HG03045 (cell line): ENCODE measurements at regions not wholly inside any gene's neighbourhood (a gene's known extent, or its start where the extent isn't known, plus 50 kb on each side); places are given as distances from the start of the nearest gene placed in this dataset.

Source experiments
- ATAC-seq: cut with Tn5 transposase; IDR thresholded peaks from one replicate; pipeline ENCODE4 v1.9.1; 2021; ENCODE audit warnings: mild to moderate bottlenecking, moderate library complexity; ENCODE audit not compliant: unreplicated experiment

- ATAC-seq = no peak
These were observed 331.1 kb downstream of the MLLT3 start for GRCh38 chr9:20291201-20291600.

GRCh38 chr9:20290257-20290656 lies 332.0 kb downstream of the MLLT3 start:
- no peak for ATAC-seq

- no peak for ATAC-seq
These were observed 332.8 kb downstream of the MLLT3 start for GRCh38 chr9:20289423-20290010.

- no peak for ATAC-seq
These were observed 335.3 kb downstream of the MLLT3 start for GRCh38 chr9:20286969-20287368.

- ATAC-seq = no peak
These were observed 336.1 kb downstream of the MLLT3 start for GRCh38 chr9:20286154-20286700.

GRCh38 chr9:20284601-20285289 lies 337.6 kb downstream of the MLLT3 start:
- ATAC-seq = no peak

- no peak for ATAC-seq
These were observed 342.0 kb downstream of the MLLT3 start for GRCh38 chr9:20280330-20280729.

GRCh38 chr9:20276762-20277161 lies 345.5 kb downstream of the MLLT3 start:
- ATAC-seq = no peak

- ATAC-seq = no peak
These were observed 350.6 kb downstream of the MLLT3 start for GRCh38 chr9:20271723-20272122.

GRCh38 chr9:20271096-20271495 lies 351.2 kb downstream of the MLLT3 start:
- ATAC-seq = no peak

- no peak for ATAC-seq
These were observed 352.1 kb downstream of the MLLT3 start for GRCh38 chr9:20270161-20270560.

- no peak for ATAC-seq
These were observed 352.7 kb downstream of the MLLT3 start for GRCh38 chr9:20269620-20270019.

- ATAC-seq = no peak
These were observed 357.4 kb downstream of the MLLT3 start for GRCh38 chr9:20264896-20265295.

- no peak for ATAC-seq
These were observed 359.7 kb downstream of the MLLT3 start for GRCh38 chr9:20262611-20263010.

- ATAC-seq = no peak
These were observed 365.9 kb downstream of the MLLT3 start for GRCh38 chr9:20256284-20256948.

GRCh38 chr9:20255052-20255451 lies 367.2 kb downstream of the MLLT3 start:
- no peak for ATAC-seq

- no peak for ATAC-seq
These were observed 368.7 kb downstream of the MLLT3 start for GRCh38 chr9:20253635-20254034.

- ATAC-seq = no peak
These were observed 369.5 kb downstream of the MLLT3 start for GRCh38 chr9:20252778-20253177.

- ATAC-seq = no peak
These were observed 371.5 kb downstream of the MLLT3 start for GRCh38 chr9:20250791-20251190.

GRCh38 chr9:20244271-20244670 lies 378.0 kb downstream of the MLLT3 start:
- no peak for ATAC-seq

GRCh38 chr9:20243841-20244240 lies 378.5 kb downstream of the MLLT3 start:
- no peak for ATAC-seq
